GM23248 (cell line): ENCODE measurements at regions not wholly inside any gene's neighbourhood (a gene's known extent, or its start where the extent isn't known, plus 50 kb on each side); places are given as distances from the start of the nearest gene placed in this dataset.

Experiments used
- EZH2 ChIP-seq: fragments of 200-600 bp; sonication (generic); IDR thresholded peaks from 2 replicates; pipeline ENCODE4 v1.6.1; 2018; ENCODE audit warnings: antibody characterized with exemption, mild to moderate bottlenecking; ENCODE audit not compliant: insufficient read depth, poor library complexity, severe bottlenecking
- EZH2phosphoT487 ChIP-seq: fragments of 200-600 bp; sonication (generic); IDR thresholded peaks from 2 replicates; pipeline ENCODE4 v1.6.1; 2018; ENCODE audit warnings: antibody characterized with exemption, moderate library complexity, mild to moderate bottlenecking, low read depth; ENCODE audit not compliant: insufficient read depth

DNA sequence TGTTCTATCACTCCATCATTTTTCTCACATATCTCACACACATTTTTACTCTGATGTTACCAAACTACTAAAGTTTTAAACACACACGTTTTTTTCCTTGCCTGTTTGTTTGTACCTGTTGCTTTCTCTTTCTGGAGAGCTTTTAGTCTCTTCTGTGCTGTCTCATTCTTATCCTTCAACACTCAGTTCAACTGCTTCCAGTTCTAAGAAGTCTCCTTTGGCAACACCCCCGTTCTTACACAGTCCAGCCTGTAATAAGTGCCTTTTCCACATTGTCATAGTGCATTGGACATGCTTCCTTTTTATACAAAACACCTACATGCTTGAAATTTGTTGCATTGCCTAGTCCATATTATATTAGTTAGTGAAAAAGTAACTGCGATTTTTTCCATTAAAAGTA lies 360.2 kb upstream of the BRINP3 start:
- TF ChIP-seq EZH2 (no peak), EZH2phosphoT487 (no peak)
